GM12878 (cell line): ENCODE measurements at regions not wholly inside any gene's neighbourhood (a gene's known extent, or its start where the extent isn't known, plus 50 kb on each side); places are given as distances from the start of the nearest gene placed in this dataset.

Source experiments
- ATAC-seq: fragments of 200-7000 bp; cut with Tn5 transposase; 3 replicates; pipeline ENCODE4 v1.9.1; 2020; ENCODE audit warnings: mild to moderate bottlenecking, moderate library complexity
- BruUV-seq: library from RNA; stranded (reverse); fragments of 400-500 nt; replicated peaks from 2 replicates; lab custom pipeline; 2021; lab: Mats Ljungman, UMichigan
- CTCF ChIA-PET: fragments of 300-600 bp; sonication (Branson Sonifier 250); formaldehyde crosslinking; extraction: SDS; loops from one replicate; lab custom pipeline; 2021; ENCODE audit warnings: inconsistent platforms; lab: Yijun Ruan, JAX
- POLR2A ChIA-PET: fragments of 350-600 bp; formaldehyde crosslinking; extraction: SDS; loops from one replicate; lab custom pipeline; 2021; ENCODE audit warnings: inconsistent platforms; lab: Charles Lee
- RAD21 ChIA-PET: fragments of 300-600 bp; sonication (Branson Sonifier 250); formaldehyde crosslinking; loops from one replicate; lab custom pipeline; 2023; ENCODE audit warnings: antibody characterized with exemption; ENCODE audit not compliant: unreplicated experiment; lab: Charles Lee
- SMC1A ChIA-PET: fragments of 300-600 bp; sonication (Branson Sonifier 250); formaldehyde crosslinking; loops from one replicate; lab custom pipeline; 2023; ENCODE audit not compliant: unreplicated experiment, uncharacterized antibody; lab: Charles Lee
- DNase-seq: peaks from one replicate; pipeline ENCODE4 v3.0.0-alpha.2; 2011; ENCODE audit warnings: low read depth, low spot score
- FAIRE-seq: peaks from 3 replicates; lab custom pipeline; 2011; peaks lifted over from hg19 to GRCh38; lab: Jason Lieb, UNC
- H2AFZ ChIP-seq: 2 replicates; pipeline ENCODE4 v1.6.0; 2011; ENCODE audit warnings: low read depth, low read length, control low read depth; ENCODE audit not compliant: control insufficient read depth
- H3K27ac ChIP-seq: 2 replicates; pipeline ENCODE4 v1.5.1; 2011; ENCODE audit warnings: control low read depth; ENCODE audit not compliant: control insufficient read depth, insufficient read depth
- H3K27me3 ChIP-seq, 2 experiments: replicated peaks in 1 of 2; 2 replicates each; pipeline versions ENCODE4 v1.6.0 to v1.6.1; 2011; ENCODE audit warnings: low read length in 1 of 2; ENCODE audit not compliant: control insufficient read depth in 2 of 2, insufficient read depth in 2 of 2
- H3K36me3 ChIP-seq, 2 experiments: 2 replicates each; pipeline ENCODE4 v1.5.1; 2011; ENCODE audit warnings: low read length in 1 of 2; ENCODE audit not compliant: control insufficient read depth in 2 of 2, insufficient read depth in 2 of 2
- H3K4me1 ChIP-seq: 2 replicates; pipeline ENCODE4 v1.6.1; 2011; ENCODE audit warnings: mild to moderate bottlenecking, low read length, moderate library complexity, mixed read lengths; ENCODE audit not compliant: control insufficient read depth, insufficient read depth
- H3K4me2 ChIP-seq: 2 replicates; pipeline ENCODE4 v1.6.0; 2011; ENCODE audit warnings: control low read depth; ENCODE audit not compliant: control insufficient read depth, insufficient read depth
- H3K4me3 ChIP-seq: fragments of 200-600 bp; sonication (generic); 2 replicates; pipeline ENCODE4 v1.5.1; 2016
- H3K79me2 ChIP-seq: 2 replicates; pipeline ENCODE4 v1.6.0; 2011; ENCODE audit warnings: low read length; ENCODE audit not compliant: control insufficient read depth, insufficient read depth
- H3K9ac ChIP-seq: 2 replicates; pipeline ENCODE4 v1.8.0; 2011; ENCODE audit warnings: low read length, control low read depth, mixed read lengths; ENCODE audit not compliant: control insufficient read depth, insufficient read depth
- H3K9me3 ChIP-seq: replicated peaks from 3 replicates; pipeline ENCODE4 v1.5.1; 2011; ENCODE audit warnings: mild to moderate bottlenecking, low read length; ENCODE audit not compliant: control insufficient read depth, insufficient read depth
- H4K20me1 ChIP-seq: 2 replicates; pipeline ENCODE4 v1.6.0; 2011; ENCODE audit not compliant: control insufficient read depth, insufficient read depth
- ASH2L ChIP-seq: fragments of 300-600, 200-600 bp; sonication (generic); IDR thresholded peaks from 2 replicates; pipeline ENCODE4 v1.6.1; 2017; ENCODE audit warnings: low read depth, mild to moderate bottlenecking, borderline replicate concordance
- ESRRA ChIP-seq: IDR thresholded peaks from 2 replicates; pipeline ENCODE4 v1.6.1; 2012; ENCODE audit warnings: mild to moderate bottlenecking, low read length, improper control_type of control experiment
- KAT2A ChIP-seq: conservative IDR thresholded peaks from 2 replicates; pipeline ENCODE4 v1.6.1; 2011; ENCODE audit warnings: low read depth, low read length; ENCODE audit not compliant: control insufficient read depth
- MTA2 ChIP-seq: fragments of 450-650 bp; IDR thresholded peaks from 2 replicates; pipeline ENCODE4 v1.6.1; 2016; ENCODE audit warnings: low read depth, mild to moderate bottlenecking, moderate library complexity
- NR2C1 ChIP-seq: fragments of 450-650 bp; IDR thresholded peaks from 2 replicates; pipeline ENCODE4 v1.6.1; 2017; ENCODE audit warnings: antibody characterized with exemption, mild to moderate bottlenecking, moderate library complexity
- PAX8 ChIP-seq: fragments of 450-650 bp; IDR thresholded peaks from 2 replicates; pipeline ENCODE4 v1.6.1; 2017; ENCODE audit warnings: mild to moderate bottlenecking, moderate library complexity
- RB1 ChIP-seq: fragments of 450-650 bp; formaldehyde crosslinking; IDR thresholded peaks from 2 replicates; pipeline ENCODE4 v1.6.1; 2017; ENCODE audit warnings: mild to moderate bottlenecking, borderline replicate concordance
- WGBS: methylation state at CpG from one replicate; pipeline ENCODE4 v1.1.6; 2016; ENCODE audit warnings: low lambda C conversion rate; ENCODE audit not compliant: insufficient replicate concordance, insufficient coverage; ENCODE audit errors: missing lambda C conversion rate; 5-methylcytosine and 5-hydroxymethylcytosine counted together
- in situ Hi-C: fragments of 300-500 bp; cut with MboI; formaldehyde crosslinking; loops from 9 replicates; pipeline ENCODE4 v1.14.3; 2018; ENCODE audit warnings: mixed read lengths
- intact Hi-C: fragments of 100-400 bp; cut with micrococcal nuclease; formaldehyde crosslinking; loops from one replicate; pipeline ENCODE4 v1.14.2; 2022; ENCODE audit not compliant: unreplicated experiment
- TF ChIP-seq, protein P1 (sequence below): IDR thresholded peaks from 2 replicates; pipeline ENCODE4 v1.6.1; 2012; ENCODE audit warnings: improper control_type of control experiment, low read depth, low read length; ENCODE audit not compliant: insufficient replicate concordance

DNA sequence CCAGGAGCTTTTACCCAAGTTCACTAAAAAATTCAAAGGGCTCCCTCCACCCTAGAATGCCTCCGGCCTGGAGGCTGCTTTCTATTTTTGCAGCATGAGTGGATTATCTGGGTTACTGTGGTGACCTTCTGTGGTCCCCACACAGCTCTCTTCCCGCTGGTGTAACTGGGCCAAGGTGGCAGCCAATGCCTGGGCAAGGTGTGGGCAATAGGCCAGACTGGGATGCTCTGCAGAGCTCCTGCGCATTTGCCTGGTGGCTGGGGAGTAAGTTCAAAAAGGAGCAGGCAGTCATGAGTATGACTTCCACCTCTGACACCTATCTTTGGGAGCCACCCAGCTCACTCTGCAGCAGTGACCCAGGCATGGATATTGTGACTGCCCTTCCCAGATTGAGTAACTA lies 130.5 kb upstream of the SPRED2 start:
- no peak for TF ChIP-seq MTA2
- POLR2A ChIA-PET, result no interaction called here
- BruUV-seq, result no TSS peak
- intact Hi-C loops (no loop called here), in situ Hi-C loops (loop anchor here (5.0 to 25.0 kb wide), 2 partner anchors 491 to 651 kb away; no protein-coding TSS in a partner anchor)
- H2AFZ ChIP-seq, result no peak overlapping the region
- no peaks in the 10 kb centered on the region for H3K36me3 ChIP-seq
- no peaks in the 10 kb centered on the region for H3K79me2 ChIP-seq
- no peak overlapping the region for H3K27ac ChIP-seq
- no peak overlapping the region for H3K9ac ChIP-seq
- 47% methylated on average over 3 of the region's 3 CpGs for WGBS
- SMC1A ChIA-PET, result no interaction called here
- DNase-seq (no peak), ATAC-seq (no peak), FAIRE-seq (no peak)
- RAD21 ChIA-PET, result no interaction called here
- H3K4me2 ChIP-seq, result no peak overlapping the region
- H3K4me3 ChIP-seq, result no peak overlapping the region
- 0 out of 2 replicates have a peak, but pooled peaks cover 4% of the 10 kb centered on the region for H3K4me1 ChIP-seq
- H4K20me1 ChIP-seq, result no peaks in the 10 kb centered on the region
- CTCF ChIA-PET, result interaction anchor here (1.5 to 1.6 kb wide), 2 partner anchors 10 to 298 kb away, joined by 3 read pairs; no protein-coding TSS in a partner anchor
- H3K27me3 ChIP-seq, result no peaks in the 10 kb centered on the region
- H3K9me3 ChIP-seq, result no peaks in the 10 kb centered on the region

DNA sequence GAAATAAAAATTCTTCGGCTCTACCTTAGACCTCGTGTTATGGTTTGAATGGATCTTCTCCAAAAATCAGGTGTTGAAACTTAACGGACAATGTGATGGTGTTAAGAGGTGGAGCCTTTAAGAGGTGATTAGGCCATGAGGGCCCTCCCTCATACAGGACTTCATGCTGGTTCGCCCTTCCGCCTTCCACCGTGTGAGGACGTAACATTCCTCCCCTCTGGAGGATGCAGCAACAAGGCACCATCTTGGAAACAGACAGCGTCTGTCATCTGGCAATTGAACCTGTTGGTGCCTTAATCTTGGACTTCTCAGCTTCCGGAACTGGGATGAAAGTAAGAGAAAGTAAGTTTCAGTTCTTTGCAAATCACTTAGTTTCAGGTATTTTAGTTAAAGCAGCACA lies 126.3 kb upstream of the SPRED2 start:
- intact Hi-C loops, result no loop called here
- H3K9ac ChIP-seq, result no peak overlapping the region
- no peaks in the 10 kb centered on the region for H3K36me3 ChIP-seq
- in situ Hi-C loops, result loop anchor here (25.0 kb wide), 1 partner anchor 646 kb away; no protein-coding TSS in a partner anchor
- H3K4me3 ChIP-seq, result no peak overlapping the region
- no peaks in the 10 kb centered on the region for H3K79me2 ChIP-seq
- no peak overlapping the region for H2AFZ ChIP-seq
- no TSS peak for BruUV-seq
- no peak for DNase-seq
- ATAC-seq, result no peak
- CTCF ChIA-PET, result interaction anchor here (0.6 to 2.9 kb wide), 2 partner anchors 388 to 494 kb away, joined by 3 to 7 read pairs; no protein-coding TSS in a partner anchor
- no peak for FAIRE-seq
- POLR2A ChIA-PET, result interaction anchor here (0.5 kb wide), 1 partner anchor 73 kb away, joined by 3 read pairs; no protein-coding TSS in a partner anchor
- H4K20me1 ChIP-seq, result no peaks in the 10 kb centered on the region
- no peaks in the 10 kb centered on the region; a peak in 1 of 4 replicates for H3K27me3 ChIP-seq
- H3K27ac ChIP-seq, result no peak overlapping the region
- SMC1A ChIA-PET, result no interaction called here
- H3K4me2 ChIP-seq, result no peak overlapping the region
- RAD21 ChIA-PET, result interaction anchor here (0.8 to 1.3 kb wide), 3 partner anchors 16 to 494 kb away, joined by 3 to 4 read pairs (median 3); no protein-coding TSS in a partner anchor
- no peaks in the 10 kb centered on the region for H3K9me3 ChIP-seq
- WGBS, result 56% methylated on average over 9 of the region's 9 CpGs
- H3K4me1 ChIP-seq, result peaks cover 8% of the 10 kb centered on the region
- TF ChIP-seq RB1 (no peak), NR2C1 (no peak), PAX8 (no peak), KAT2A (no peak), ASH2L (no peak), ESRRA (no peak)
- TF ChIP-seq, protein P1, sequence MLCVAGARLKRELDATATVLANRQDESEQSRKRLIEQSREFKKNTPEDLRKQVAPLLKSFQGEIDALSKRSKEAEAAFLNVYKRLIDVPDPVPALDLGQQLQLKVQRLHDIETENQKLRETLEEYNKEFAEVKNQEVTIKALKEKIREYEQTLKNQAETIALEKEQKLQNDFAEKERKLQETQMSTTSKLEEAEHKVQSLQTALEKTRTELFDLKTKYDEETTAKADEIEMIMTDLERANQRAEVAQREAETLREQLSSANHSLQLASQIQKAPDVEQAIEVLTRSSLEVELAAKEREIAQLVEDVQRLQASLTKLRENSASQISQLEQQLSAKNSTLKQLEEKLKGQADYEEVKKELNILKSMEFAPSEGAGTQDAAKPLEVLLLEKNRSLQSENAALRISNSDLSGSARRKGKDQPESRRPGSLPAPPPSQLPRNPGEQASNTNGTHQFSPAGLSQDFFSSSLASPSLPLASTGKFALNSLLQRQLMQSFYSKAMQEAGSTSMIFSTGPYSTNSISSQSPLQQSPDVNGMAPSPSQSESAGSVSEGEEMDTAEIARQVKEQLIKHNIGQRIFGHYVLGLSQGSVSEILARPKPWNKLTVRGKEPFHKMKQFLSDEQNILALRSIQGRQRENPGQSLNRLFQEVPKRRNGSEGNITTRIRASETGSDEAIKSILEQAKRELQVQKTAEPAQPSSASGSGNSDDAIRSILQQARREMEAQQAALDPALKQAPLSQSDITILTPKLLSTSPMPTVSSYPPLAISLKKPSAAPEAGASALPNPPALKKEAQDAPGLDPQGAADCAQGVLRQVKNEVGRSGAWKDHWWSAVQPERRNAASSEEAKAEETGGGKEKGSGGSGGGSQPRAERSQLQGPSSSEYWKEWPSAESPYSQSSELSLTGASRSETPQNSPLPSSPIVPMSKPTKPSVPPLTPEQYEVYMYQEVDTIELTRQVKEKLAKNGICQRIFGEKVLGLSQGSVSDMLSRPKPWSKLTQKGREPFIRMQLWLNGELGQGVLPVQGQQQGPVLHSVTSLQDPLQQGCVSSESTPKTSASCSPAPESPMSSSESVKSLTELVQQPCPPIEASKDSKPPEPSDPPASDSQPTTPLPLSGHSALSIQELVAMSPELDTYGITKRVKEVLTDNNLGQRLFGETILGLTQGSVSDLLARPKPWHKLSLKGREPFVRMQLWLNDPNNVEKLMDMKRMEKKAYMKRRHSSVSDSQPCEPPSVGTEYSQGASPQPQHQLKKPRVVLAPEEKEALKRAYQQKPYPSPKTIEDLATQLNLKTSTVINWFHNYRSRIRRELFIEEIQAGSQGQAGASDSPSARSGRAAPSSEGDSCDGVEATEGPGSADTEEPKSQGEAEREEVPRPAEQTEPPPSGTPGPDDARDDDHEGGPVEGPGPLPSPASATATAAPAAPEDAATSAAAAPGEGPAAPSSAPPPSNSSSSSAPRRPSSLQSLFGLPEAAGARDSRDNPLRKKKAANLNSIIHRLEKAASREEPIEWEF, result no peak
